GM18520 (cell line): ENCODE measurements at regions not wholly inside any gene's neighbourhood (a gene's known extent, or its start where the extent isn't known, plus 50 kb on each side); places are given as distances from the start of the nearest gene placed in this dataset.
"Not testable (repeated sequence)": the region's sequence is repeated elsewhere in the genome, so short reads cannot be mapped to it uniquely, and the experiment has no call there.

Source experiments
- ATAC-seq: cut with Tn5 transposase; IDR thresholded peaks from one replicate; pipeline ENCODE4 v1.9.1; 2021; ENCODE audit not compliant: unreplicated experiment

DNA sequence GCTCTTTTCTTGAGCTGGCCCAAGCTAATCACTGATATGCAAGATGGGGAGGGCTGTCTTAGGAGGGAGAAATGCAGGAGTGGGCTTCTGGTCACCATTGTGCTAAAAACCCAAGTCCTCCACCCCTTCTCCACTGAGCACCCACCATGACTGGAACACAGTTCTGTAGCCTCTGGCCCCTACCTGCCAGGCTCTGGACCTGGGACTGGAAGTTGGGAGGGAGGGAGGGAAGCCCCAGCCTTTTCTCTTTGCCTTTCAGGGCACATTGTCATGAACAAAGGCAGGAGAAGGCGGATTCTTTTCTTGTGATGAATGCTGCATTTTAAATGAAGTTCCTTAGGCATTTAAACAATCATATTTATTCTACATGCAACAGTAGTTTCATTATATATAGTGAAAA, 559.1 kb upstream of the TRPC7 start:
- no peak for ATAC-seq

DNA sequence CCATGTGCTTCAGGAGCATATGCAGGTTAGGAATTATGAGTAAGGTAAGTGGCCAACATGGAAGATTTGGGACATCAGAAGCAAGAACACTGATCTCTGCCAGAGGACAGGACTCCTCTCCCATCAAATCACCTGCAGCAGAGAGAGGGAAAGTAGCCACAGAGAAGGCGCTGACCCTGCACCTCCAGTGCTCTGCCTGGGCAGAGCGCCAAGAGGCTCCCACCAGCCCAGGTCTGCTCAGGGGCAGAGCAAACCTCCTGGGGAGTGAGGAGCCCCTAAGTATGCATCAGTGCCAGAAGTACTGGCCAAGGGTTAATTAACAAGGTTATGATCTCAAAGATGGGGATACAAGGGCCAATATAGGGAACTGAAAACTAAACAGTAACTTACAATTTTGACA, 545.3 kb upstream of the TRPC7 start:
- no peak for ATAC-seq

DNA sequence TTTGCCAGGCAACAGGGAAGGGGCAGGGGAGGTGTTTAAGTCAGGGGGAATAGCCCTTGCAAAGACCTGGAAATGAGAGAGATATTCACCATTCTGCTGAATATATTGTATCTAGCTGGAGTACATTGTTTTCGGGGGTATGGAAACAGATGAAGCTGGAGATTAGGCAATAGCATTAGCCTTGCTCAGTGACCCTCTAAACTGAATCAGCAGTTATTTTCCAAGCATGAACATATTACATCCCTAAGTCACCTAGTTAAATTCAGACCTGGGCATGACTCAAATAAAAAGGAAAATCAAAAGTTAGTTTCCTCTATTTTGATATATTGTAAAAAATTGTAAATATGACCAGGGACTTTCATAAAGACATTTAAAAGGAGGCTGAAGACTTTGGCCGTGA, 544.6 kb upstream of the TRPC7 start:
- ATAC-seq, result no peak

DNA sequence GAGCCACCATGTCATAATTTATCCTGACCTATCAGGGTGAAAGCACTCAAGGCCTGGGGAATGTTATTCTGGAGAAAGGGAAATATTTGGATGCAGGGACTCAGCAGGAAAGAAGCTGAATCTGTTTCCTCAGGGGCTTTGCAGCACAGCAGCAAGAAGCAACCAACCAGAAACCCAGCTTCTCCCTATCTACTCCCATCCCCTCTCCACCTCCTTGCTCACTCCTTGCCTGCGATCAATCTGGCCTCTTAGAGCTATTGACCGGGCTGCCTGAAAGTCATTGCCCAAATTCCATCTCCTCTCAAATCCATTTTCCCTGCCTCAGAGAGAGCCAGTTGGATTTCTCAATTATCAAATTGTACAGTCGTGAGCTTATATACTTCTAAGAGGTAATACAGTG, 542.0 kb upstream of the TRPC7 start:
- no peak for ATAC-seq

DNA sequence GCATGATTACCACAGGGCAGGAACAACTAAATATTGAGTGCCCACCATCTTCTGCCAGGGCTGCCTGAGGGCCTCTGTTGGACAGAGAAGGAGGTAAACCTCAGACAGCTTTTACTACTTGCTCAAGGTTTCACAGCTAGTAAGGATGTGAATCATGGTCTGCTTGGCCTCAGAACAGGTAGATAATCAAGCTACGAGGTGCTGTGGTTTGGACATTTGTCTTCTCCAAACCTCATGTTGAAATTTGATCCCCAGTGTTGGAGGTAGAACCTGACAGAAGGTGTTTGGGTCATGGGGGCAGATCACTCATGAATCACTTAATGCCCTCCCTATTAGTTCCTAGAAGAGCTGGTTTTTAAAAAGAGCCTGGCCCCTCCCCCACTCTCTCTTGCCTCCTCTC, 541.2 kb upstream of the TRPC7 start:
- ATAC-seq, result no peak

DNA sequence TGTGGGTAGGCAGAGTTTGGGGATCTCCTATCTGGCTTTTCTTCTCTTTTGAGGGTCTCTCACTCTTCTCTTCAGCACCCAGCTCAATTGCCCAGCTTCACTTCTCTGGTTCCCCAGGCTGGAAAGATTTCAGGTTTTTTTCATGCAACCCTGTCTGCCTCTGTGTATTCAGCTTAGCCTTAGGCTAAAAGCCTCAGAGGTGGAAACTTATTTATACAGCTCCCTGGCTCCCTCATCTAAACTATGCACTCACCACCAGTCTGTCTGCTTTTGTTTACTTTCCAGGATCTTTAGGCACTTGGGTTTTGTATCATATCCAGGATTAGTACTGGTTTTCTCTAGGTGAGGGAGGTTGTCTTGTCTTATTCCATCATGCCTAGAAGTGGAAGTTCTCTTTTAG, 540.2 kb upstream of the TRPC7 start:
- no peak for ATAC-seq

DNA sequence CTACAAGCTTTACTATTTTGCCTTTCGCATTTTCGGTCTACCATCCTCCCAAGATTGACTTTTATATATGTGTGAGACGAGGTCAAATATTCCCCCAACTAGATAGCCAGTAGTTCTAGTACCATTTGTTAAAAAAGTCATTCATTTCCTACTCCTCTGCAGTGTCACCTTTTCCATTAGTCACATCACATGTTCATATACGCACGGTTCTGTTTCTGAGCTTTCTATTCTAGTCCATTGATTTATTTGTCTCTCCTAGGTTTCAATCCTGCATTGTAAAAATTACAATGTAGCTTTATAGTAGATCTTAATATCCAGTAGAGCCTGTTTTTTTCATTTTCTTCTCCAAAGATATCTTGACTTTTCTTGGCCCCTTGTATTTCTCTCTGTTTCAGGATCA, 528.7 kb upstream of the TRPC7 start:
- no peak for ATAC-seq

DNA sequence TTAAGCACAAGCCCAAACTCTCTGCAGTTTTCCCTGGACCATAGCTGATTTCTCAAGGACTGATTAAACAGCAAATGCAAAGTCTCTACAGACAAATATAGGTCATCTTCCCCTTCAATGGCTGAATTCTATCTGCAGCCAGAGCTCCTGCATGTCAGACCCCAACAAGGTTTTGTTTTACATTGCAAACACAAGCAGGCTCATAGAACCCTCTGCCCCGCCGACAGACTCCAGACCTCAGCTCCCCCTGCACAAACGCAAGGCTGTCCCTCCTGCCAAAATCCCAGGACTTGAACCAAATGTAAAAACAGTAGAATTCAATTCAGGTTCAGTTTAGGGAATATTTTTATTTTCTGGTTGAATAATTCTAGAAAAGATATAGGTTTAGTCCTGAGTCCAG, 526.7 kb upstream of the TRPC7 start:
- ATAC-seq, result no peak

DNA sequence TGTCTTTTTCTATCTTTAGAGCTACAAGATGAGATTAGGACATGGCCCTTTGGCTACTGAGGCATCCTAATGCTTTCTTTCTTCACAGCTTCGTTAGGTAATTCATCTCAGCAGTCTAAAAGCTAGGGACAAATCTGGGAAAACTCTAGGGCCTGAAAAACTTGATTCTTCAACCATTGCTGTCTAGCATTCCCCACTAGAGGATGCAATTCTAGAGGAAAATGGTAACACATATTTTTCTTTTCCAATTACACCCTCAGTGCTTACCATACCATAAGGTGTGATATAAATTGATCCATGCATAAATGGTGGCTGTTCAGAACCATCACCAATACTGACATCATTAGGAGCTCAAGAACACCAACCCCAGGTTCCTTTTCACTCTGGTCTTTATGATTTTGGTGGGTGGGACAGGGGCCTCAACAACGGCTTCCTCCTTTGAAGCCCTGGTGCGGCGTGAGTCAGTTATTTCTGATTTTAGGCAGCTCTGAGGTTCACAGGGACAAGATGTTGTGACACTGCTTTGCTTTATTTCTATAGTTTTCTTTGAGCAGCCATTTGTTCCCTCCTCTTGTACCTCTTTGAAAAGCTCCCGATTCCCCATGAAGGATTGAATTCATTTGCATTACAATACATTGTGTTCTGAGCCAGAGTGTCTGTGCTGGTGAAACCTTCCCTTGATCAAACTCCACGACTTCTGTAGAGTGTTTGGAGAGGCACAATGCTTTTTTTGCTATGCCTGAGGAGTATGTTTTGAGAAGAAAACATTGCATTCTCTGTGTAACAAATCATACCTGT, 526.0 kb upstream of the TRPC7 start:
- no peak for ATAC-seq

DNA sequence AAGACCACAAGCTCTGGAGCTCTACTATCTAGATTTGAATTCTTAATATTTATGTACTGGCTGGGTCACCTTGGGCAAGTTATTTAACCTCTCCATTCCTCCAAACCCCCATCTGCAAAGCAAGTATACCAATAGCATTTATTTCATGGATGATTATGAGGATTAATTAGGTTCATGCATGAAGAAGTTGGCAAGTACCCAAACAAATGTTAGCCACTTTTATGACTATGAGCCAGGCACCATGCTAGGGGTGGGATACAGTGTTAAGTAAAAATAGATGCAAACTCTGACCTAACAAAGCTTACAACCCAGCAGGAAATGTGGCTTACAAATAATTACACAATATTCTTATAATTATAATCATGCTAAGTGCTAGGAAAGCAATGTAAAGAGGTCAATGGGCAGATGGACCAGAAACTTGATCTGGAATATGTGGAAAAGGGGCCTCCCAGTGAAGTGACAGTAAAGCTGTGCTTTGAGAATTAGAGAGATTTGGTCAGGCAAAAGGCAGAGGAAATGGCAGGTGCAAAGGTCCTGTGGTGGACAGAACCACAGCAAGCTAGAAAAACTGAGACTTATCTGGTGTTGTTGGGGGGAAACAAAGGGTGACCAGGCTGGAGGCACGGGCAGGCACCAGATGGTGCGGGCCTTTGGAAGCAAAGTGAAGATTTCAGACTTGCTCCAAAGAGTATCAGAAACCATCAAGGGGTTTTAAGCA, 525.2 kb upstream of the TRPC7 start:
- no peak for ATAC-seq

DNA sequence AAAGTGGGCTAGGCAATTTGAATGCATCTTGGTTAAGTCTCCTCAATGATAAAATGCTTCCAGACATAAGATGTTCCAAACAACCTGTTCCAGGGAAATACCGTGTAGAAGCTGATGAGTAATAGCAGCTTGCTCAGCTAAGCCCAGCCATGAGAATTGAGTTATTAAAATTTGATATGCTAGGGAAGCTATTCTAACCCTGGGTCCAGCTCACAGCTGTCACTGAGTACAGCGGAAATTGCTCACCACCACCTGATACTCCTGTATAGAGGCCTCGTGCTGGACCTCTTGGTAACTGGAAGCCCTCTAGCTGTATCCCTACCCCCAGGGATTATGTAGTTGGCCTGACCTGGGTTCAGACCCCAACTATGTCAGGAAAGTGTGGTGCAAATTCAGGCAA, 521.3 kb upstream of the TRPC7 start:
- ATAC-seq, result no peak

DNA sequence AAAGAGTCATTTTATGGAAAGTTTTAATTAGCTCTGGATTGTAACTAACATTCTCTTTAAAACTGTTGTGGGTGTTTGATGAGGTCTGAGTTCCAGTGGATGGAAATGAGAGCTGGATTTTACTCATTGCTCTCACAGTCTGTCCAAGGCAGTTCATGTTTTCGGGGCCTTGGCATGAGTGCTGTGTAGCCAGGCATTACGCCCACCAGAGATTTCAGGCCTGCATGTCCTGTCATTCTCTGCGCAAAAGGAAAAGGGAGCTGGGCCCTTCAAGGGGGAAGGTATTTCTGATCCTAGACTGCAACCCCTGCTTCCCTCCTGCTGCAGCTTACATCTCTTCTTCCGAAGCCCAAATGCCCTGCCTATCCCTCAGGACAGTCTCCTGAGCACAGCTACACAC, 499.6 kb upstream of the TRPC7 start:
- no peak for ATAC-seq

DNA sequence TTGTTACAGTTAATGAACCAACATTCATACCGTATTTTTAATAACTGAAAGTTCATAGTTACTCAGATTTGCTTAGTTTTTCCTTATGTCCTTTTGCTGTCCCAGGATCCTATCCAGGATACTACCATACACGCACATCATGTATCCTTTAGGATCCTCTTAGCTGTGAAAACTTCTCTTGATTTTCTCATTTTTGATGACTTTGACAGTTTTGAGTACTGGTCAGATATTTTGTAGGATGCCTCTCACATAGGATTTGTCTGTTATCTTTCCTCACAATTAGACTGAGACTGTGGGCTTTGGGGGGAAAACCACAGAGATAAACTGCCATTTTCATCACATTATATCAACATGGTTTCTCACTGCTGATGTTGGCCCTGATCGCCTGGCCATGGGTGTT, 491.3 kb upstream of the TRPC7 start:
- no peak for ATAC-seq

DNA sequence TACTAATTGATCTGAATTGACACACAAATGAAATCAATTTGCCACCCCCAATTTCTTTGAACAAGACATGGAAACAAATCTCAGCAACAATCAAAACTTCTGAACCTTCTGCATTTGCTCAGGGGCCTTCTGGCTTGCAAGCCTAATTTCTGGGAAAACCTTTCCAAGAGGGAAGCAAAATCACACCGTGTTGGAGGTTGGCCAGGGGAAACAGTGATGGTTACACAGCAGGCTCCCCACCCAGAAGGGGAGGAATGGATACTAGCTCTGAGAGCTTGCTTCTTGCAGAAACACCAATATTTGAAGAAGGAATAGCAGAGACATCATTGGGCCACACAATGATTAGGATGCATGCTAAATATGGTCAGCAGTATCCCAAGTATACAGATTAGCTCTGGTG, 488.6 kb upstream of the TRPC7 start:
- no peak for ATAC-seq

DNA sequence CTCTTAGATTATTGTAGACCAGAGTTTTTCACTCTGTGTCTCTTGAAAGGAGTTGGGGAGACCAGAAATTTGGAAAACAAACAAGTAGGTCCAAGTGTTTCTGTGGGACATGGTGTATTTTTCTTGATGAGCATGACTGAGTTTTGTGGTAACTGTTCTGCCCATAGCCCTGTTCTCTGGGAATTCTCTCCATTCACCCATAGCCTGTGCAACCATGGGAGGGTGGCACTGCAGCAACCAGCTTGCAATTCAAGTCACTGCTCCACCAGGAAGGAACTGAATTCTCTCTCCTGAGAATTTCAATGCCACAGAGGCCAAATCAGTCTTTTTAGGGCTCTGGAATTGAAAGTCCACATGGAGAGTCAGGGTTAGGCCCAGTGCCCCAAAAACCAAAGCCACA, 475.3 kb upstream of the TRPC7 start:
- ATAC-seq, result no peak

DNA sequence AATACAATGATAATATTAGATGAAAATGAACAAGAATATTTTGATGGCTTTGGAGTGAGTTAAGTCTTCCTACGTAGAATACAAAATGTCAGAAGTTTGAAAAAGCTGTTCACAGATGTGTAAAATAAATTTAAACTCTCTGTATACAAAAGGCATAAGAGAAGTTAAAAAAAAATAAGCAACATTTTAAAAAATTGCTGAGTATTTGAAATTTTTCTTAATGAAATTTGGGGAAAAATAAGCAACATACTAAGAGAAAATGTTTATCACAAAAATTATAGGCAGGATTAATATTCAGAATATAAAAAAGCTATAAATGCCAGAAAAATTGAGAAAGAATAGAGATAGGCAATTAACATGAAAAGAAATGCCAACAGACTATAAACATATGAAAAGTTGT, 470.7 kb upstream of the TRPC7 start:
- ATAC-seq, result no peak

DNA sequence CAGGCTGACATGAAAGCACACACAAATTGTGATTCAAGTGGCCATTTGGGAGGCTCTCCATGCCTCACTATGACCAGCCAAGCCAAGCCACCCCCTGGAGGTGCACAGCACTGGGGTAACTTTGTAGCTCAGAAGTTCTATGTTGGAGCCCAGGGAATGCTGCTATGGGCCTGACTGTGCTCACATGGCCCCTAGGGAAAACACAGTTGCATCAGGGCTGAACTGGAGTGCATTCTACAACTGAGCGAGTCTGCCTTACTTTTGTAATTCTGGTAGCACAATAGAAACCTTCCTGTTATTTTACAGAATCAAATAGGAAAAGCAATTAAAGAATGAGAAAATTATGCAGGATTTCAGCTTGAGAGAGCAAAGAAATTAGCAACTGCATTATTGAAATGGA, 455.5 kb upstream of the TRPC7 start:
- no peak for ATAC-seq

DNA sequence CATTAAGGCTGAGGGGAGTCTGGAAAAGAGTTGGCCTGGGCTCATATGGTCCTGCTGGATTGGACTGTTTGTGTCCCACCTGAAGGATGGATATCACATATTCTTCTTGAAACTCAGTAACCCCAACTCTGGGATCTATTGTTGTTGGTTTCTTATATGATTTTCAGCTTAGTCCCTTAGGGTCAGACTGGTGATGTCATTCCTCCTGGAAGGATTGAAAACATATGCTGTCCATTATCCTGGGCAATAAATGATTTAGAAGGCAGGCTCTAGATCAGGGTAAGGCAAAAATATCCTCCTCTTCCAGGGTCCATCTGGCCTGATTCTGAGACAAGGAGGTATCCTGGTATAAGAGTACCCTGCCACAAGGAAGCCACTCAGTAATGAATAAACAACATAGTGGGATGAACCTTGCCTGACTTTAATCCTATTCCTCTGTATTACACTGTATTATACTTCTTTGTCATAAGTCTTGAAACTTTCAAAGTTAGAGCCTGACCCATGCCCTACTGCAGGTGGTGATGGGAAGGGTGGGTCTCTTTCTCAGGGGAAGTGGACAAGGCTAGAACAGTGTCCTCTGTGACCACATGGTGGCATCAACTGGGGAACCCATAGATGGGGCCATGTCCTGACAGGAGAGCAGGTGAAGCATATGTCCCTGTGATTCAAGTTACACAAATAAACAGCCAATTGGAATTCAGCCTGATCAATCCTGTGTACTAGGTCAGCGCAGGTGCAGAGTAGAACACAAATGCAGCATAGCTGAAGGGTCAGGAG, 454.4 kb upstream of the TRPC7 start:
- no peak for ATAC-seq

DNA sequence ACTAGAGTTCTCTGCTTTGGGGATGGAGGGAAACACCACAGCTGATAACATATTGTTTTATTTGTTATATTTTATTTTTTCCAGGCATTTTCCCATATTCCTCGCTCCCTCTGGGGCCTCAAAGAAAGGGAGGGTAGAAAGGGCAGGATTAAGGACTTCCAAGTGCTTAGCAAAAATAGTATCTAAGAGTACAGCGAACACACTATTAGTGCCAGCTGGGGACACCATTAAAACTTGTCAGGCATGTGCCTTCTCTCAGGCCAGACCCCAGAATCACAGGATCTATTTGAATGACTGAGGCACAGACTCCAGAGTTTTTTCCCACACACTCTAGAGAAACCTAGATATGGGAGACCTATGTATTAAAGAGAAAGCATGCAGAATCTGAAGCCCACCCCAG, 451.0 kb upstream of the TRPC7 start:
- no peak for ATAC-seq

DNA sequence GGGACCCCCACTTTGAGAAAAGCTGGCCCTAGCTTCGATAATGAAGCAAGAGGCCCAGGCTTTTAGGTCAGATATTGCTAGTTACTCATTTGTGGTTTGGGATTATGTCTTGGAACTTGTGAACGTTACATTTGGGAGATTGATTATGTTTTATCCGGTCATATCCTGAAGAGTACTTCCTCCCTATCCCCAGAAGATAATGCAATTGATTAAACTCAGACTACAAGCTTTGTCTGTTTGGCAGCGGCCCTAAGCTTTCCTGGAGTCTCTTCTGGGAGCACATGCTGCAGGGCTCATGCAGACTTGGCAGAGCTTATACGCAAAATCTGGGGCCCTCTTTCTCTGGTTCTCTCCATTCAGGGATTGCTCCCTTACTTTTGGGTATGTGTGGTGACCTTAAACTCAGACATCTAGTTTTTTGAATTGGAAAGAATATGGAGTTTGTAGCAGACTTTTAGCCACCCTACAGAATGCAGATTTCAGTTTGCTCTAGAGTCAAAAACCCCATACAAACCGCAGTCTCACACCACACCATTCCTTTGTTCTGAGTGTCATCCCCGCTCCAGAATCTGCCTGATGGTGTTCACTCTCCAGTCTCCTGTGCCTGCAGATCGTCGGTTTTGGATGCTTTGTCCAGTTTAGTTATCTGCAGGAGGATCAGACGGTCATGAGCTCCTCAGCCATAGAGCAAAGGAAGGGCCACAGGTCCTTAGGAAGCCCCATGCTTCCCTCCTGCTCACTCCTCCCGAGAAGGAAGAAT, 449.5 kb upstream of the TRPC7 start:
- no peak for ATAC-seq

DNA sequence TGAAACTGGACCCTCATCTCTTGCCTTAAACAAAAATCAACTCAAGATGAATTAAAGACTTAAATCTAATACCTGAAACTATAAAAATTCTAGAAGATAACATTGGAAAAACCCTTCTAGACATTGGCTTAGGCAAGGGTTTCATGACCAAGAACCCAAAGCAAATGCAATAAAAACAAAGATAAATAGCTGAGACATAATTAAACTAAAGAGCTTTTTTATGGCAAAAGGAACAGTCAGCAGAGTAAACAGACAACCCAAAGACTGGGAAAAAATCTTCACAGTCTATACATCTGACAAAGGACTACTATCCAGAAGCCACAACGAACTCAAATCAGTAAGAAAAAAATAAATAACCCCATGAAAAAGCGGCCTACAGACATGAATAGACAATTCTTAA, 446.9 kb upstream of the TRPC7 start:
- ATAC-seq, result not testable (repeated sequence)
